Liver (tissue), 3 donors: ENCODE measurements at regions not wholly inside any gene's neighbourhood (a gene's known extent, or its start where the extent isn't known, plus 50 kb on each side); places are given as distances from the start of the nearest gene placed in this dataset.

ENCODE experiments used
- EGR1 ChIP-seq, 2 donors: IDR thresholded peaks; 2 replicates each; pipeline ENCODE4 v1.6.1; 2016 to 2018; ENCODE audit warnings: antibody characterized with exemption in 2 of 2, low read depth in 2 of 2
- FOXA1 ChIP-seq: IDR thresholded peaks from 2 replicates; pipeline ENCODE4 v1.6.1; 2016; ENCODE audit warnings: antibody characterized with exemption
- GABPA ChIP-seq, 2 donors: IDR thresholded peaks in 1 of 2; conservative IDR thresholded peaks in 1 of 2; 2 replicates each; pipeline ENCODE4 v1.6.1; 2016; ENCODE audit warnings: antibody characterized with exemption in 2 of 2, mild to moderate bottlenecking in 1 of 2, moderate library complexity in 1 of 2
- HNF4A ChIP-seq, 2 donors: conservative IDR thresholded peaks; 2 replicates each; pipeline ENCODE4 v1.6.1; 2016; ENCODE audit warnings: antibody characterized with exemption in 2 of 2, mild to moderate bottlenecking in 2 of 2
- HNF4G ChIP-seq: IDR thresholded peaks from 2 replicates; pipeline ENCODE4 v1.6.1; 2016; ENCODE audit warnings: antibody characterized with exemption
- RAD21 ChIP-seq, 2 donors: IDR thresholded peaks; 2 replicates each; pipeline ENCODE4 v1.6.1; 2016; ENCODE audit warnings: antibody characterized with exemption in 2 of 2, mild to moderate bottlenecking in 2 of 2
- SP1 ChIP-seq: IDR thresholded peaks from 2 replicates; pipeline ENCODE4 v1.6.1; 2018; ENCODE audit warnings: antibody characterized with exemption, mild to moderate bottlenecking
- TAF1 ChIP-seq: conservative IDR thresholded peaks from 2 replicates; pipeline ENCODE4 v1.6.1; 2016; ENCODE audit warnings: antibody characterized with exemption, mild to moderate bottlenecking
- YY1 ChIP-seq: IDR thresholded peaks from 2 replicates; pipeline ENCODE4 v1.6.1; 2016; ENCODE audit warnings: antibody characterized with exemption, mild to moderate bottlenecking
- TF ChIP-seq, protein P1 (sequence below): fragments of 150-350 bp; IDR thresholded peaks from 2 replicates; pipeline ENCODE4 v1.5.1; 2017; ENCODE audit warnings: improper control_type of control experiment, low read depth, low read length; ENCODE audit not compliant: missing input control
- TF ChIP-seq, protein P2 (sequence below): IDR thresholded peaks from 2 replicates; pipeline ENCODE4 v1.6.1; 2016; ENCODE audit warnings: antibody characterized with exemption
- TF ChIP-seq, protein P3 (sequence below): IDR thresholded peaks from 2 replicates; pipeline ENCODE4 v1.6.1; 2016; ENCODE audit warnings: antibody characterized with exemption, mild to moderate bottlenecking
- TF ChIP-seq, protein P4 (sequence below): IDR thresholded peaks from 2 replicates; pipeline ENCODE4 v1.6.1; 2016; ENCODE audit warnings: antibody characterized with exemption
- TF ChIP-seq, protein P5 (sequence below): IDR thresholded peaks from 2 replicates; pipeline ENCODE4 v1.6.1; 2016; ENCODE audit warnings: antibody characterized with exemption
- donor health status: healthy.
- donor health status: healthy.

DNA sequence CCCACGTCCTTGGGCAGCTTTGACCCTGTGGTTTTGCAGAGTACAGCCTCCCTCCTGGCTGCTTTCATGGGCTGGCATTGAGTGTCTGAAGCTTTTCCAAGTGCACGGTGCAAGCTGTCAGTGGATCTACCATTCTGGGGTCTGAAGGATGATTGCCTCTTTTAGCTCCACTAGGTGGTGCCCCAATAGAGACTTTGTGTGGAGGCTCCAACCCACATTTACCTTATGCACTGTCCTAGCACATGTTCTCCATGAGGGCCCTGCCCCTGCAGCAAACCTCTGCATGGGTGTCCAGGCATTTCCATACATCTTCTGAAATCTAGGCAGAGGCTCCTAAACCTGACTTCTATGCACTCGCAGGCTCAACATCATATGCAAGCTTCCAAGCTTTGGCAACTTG lies 644.2 kb upstream of the CDH9 start:
- TF ChIP-seq, protein P1, sequence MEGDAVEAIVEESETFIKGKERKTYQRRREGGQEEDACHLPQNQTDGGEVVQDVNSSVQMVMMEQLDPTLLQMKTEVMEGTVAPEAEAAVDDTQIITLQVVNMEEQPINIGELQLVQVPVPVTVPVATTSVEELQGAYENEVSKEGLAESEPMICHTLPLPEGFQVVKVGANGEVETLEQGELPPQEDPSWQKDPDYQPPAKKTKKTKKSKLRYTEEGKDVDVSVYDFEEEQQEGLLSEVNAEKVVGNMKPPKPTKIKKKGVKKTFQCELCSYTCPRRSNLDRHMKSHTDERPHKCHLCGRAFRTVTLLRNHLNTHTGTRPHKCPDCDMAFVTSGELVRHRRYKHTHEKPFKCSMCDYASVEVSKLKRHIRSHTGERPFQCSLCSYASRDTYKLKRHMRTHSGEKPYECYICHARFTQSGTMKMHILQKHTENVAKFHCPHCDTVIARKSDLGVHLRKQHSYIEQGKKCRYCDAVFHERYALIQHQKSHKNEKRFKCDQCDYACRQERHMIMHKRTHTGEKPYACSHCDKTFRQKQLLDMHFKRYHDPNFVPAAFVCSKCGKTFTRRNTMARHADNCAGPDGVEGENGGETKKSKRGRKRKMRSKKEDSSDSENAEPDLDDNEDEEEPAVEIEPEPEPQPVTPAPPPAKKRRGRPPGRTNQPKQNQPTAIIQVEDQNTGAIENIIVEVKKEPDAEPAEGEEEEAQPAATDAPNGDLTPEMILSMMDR = no peak
- TF ChIP-seq, protein P2, sequence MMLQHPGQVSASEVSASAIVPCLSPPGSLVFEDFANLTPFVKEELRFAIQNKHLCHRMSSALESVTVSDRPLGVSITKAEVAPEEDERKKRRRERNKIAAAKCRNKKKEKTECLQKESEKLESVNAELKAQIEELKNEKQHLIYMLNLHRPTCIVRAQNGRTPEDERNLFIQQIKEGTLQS = no peak
- TF ChIP-seq, protein P3, sequence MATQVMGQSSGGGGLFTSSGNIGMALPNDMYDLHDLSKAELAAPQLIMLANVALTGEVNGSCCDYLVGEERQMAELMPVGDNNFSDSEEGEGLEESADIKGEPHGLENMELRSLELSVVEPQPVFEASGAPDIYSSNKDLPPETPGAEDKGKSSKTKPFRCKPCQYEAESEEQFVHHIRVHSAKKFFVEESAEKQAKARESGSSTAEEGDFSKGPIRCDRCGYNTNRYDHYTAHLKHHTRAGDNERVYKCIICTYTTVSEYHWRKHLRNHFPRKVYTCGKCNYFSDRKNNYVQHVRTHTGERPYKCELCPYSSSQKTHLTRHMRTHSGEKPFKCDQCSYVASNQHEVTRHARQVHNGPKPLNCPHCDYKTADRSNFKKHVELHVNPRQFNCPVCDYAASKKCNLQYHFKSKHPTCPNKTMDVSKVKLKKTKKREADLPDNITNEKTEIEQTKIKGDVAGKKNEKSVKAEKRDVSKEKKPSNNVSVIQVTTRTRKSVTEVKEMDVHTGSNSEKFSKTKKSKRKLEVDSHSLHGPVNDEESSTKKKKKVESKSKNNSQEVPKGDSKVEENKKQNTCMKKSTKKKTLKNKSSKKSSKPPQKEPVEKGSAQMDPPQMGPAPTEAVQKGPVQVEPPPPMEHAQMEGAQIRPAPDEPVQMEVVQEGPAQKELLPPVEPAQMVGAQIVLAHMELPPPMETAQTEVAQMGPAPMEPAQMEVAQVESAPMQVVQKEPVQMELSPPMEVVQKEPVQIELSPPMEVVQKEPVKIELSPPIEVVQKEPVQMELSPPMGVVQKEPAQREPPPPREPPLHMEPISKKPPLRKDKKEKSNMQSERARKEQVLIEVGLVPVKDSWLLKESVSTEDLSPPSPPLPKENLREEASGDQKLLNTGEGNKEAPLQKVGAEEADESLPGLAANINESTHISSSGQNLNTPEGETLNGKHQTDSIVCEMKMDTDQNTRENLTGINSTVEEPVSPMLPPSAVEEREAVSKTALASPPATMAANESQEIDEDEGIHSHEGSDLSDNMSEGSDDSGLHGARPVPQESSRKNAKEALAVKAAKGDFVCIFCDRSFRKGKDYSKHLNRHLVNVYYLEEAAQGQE = no peak
- TF ChIP-seq, protein P4, sequence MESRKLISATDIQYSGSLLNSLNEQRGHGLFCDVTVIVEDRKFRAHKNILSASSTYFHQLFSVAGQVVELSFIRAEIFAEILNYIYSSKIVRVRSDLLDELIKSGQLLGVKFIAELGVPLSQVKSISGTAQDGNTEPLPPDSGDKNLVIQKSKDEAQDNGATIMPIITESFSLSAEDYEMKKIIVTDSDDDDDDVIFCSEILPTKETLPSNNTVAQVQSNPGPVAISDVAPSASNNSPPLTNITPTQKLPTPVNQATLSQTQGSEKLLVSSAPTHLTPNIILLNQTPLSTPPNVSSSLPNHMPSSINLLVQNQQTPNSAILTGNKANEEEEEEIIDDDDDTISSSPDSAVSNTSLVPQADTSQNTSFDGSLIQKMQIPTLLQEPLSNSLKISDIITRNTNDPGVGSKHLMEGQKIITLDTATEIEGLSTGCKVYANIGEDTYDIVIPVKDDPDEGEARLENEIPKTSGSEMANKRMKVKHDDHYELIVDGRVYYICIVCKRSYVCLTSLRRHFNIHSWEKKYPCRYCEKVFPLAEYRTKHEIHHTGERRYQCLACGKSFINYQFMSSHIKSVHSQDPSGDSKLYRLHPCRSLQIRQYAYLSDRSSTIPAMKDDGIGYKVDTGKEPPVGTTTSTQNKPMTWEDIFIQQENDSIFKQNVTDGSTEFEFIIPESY = no peak
- no peak for TF ChIP-seq EGR1 (IDR thresholded peaks at IDR 0.05; ENCODE audit: low read depth in 2 of 2)
- no peak for TF ChIP-seq SP1
- no peak for TF ChIP-seq GABPA (IDR thresholded peaks at IDR 0.05 in 1 of 2, conservative IDR thresholded peaks at IDR 0.05 in 1 of 2)
- TF ChIP-seq, protein P5, sequence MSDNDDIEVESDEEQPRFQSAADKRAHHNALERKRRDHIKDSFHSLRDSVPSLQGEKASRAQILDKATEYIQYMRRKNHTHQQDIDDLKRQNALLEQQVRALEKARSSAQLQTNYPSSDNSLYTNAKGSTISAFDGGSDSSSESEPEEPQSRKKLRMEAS = no peak
- TF ChIP-seq YY1 = no peak
- TF ChIP-seq FOXA1 = no peak
- no peak for TF ChIP-seq HNF4A (conservative IDR thresholded peaks at IDR 0.05)
- no peak for TF ChIP-seq TAF1
- TF ChIP-seq RAD21 (IDR thresholded peaks at IDR 0.05) = no peak
- no peak for TF ChIP-seq HNF4G
